Endothelial cell of umbilical vein (primary cell): ENCODE measurements at regions not wholly inside any gene's neighbourhood (a gene's known extent, or its start where the extent isn't known, plus 50 kb on each side); places are given as distances from the start of the nearest gene placed in this dataset.

ENCODE experiments used
- BruUV-seq: library from RNA; stranded (reverse); fragments of 400-500 nt; replicated peaks from 2 replicates; lab custom pipeline; 2021; lab: Mats Ljungman, UMichigan
- CTCF ChIA-PET: fragments of 300-600, 350-600 bp; sonication (Branson Sonifier 250); formaldehyde crosslinking; loops from one replicate; lab custom pipeline; 2021; ENCODE audit warnings: antibody characterized with exemption, inconsistent platforms; lab: Charles Lee
- POLR2A ChIA-PET: fragments of 300-600, 350-600 bp; sonication (Branson Sonifier 250); formaldehyde crosslinking; loops from one replicate; lab custom pipeline; 2021; ENCODE audit warnings: antibody characterized with exemption, inconsistent platforms; lab: Charles Lee
- DNase-seq: peaks from one replicate; pipeline ENCODE4 v3.0.0-alpha.2; 2011; ENCODE audit warnings: low read depth, low spot score
- FAIRE-seq: peaks from 2 replicates; lab custom pipeline; 2011; peaks lifted over from hg19 to GRCh38; lab: Jason Lieb, UNC
- H2AFZ ChIP-seq: 2 replicates; pipeline ENCODE4 v1.6.0; 2012; ENCODE audit warnings: low read depth, low read length, control low read depth, inconsistent platforms
- H3K27ac ChIP-seq: 2 replicates; pipeline ENCODE4 v1.5.1; 2011; ENCODE audit warnings: low read depth, mild to moderate bottlenecking, control low read depth, low read length, moderate library complexity; ENCODE audit not compliant: insufficient read depth
- H3K27me3 ChIP-seq, 2 experiments: 2 replicates each; pipeline versions ENCODE4 v1.6.0 to v1.6.1; 2011; ENCODE audit warnings: low read length in 2 of 2, mixed read lengths in 1 of 2; ENCODE audit not compliant: control insufficient read depth in 2 of 2, insufficient read depth in 2 of 2
- H3K36me3 ChIP-seq, 2 experiments: 2 replicates in 1 of 2; 3 replicates in 1 of 2; pipeline ENCODE4 v1.5.1; 2011; ENCODE audit warnings: low read length in 2 of 2, mild to moderate bottlenecking in 1 of 2, moderate library complexity in 1 of 2; ENCODE audit not compliant: control insufficient read depth in 2 of 2, insufficient read depth in 2 of 2; ENCODE audit errors: extremely low read depth in 1 of 2
- H3K4me1 ChIP-seq: 3 replicates; pipeline ENCODE4 v1.5.1; 2011; ENCODE audit warnings: mild to moderate bottlenecking, low read length; ENCODE audit not compliant: control insufficient read depth, insufficient read depth; ENCODE audit errors: extremely low read depth
- H3K4me2 ChIP-seq: 2 replicates; pipeline ENCODE4 v1.6.1; 2011; ENCODE audit warnings: low read length, control low read depth, mixed read lengths; ENCODE audit not compliant: insufficient read depth
- H3K4me3 ChIP-seq, 3 experiments: fragments of 200-600 bp in 1 of 3; sonication (generic), shearing (Covaris generic) in 1 of 3; replicated peaks in 1 of 3; 2 replicates each; pipeline ENCODE4 v1.5.1; 2011 to 2016; ENCODE audit warnings: control low read depth in 3 of 3, low read length in 3 of 3, mild to moderate bottlenecking in 2 of 3, inconsistent platforms in 1 of 3, low read depth in 1 of 3, moderate library complexity in 1 of 3; ENCODE audit not compliant: insufficient read depth in 1 of 3
- H3K79me2 ChIP-seq: 2 replicates; pipeline ENCODE4 v1.6.0; 2012; ENCODE audit warnings: low read length, inconsistent platforms; ENCODE audit not compliant: control insufficient read depth, insufficient read depth
- H3K9ac ChIP-seq: replicated peaks from 2 replicates; pipeline ENCODE3; 2011; ENCODE audit warnings: low read length, control low read depth; ENCODE audit not compliant: insufficient read depth; ENCODE audit errors: extremely low read depth
- H3K9me1 ChIP-seq: replicated peaks from 3 replicates; pipeline ENCODE4 v1.6.0; 2011; ENCODE audit warnings: mild to moderate bottlenecking, low read length; ENCODE audit not compliant: control insufficient read depth, insufficient read depth; ENCODE audit errors: extremely low read depth
- H3K9me3 ChIP-seq: replicated peaks from 2 replicates; pipeline ENCODE4 v1.5.1; 2012; ENCODE audit warnings: low read length, inconsistent platforms; ENCODE audit not compliant: control insufficient read depth, insufficient read depth
- H4K20me1 ChIP-seq: replicated peaks from 2 replicates; pipeline ENCODE3; 2011; ENCODE audit warnings: mild to moderate bottlenecking, low read length; ENCODE audit not compliant: control insufficient read depth, insufficient read depth; ENCODE audit errors: extremely low read depth
- CTCF ChIP-seq, 2 donors: IDR thresholded peaks; 1 replicate in 1 of 2; 2 replicates in 1 of 2; pipeline ENCODE4 v1.5.1; 2011; ENCODE audit warnings: low read length in 2 of 2, mild to moderate bottlenecking in 2 of 2, moderate library complexity in 2 of 2, control low read depth in 1 of 2, inconsistent platforms in 1 of 2, low read depth in 1 of 2; ENCODE audit not compliant: insufficient read depth in 1 of 2; ENCODE audit errors: extremely low read depth in 1 of 2
- EZH2 ChIP-seq: IDR thresholded peaks from 2 replicates; pipeline ENCODE4 v1.6.1; 2012; ENCODE audit warnings: borderline replicate concordance, low read depth, mild to moderate bottlenecking, moderate library complexity, low read length, inconsistent platforms; ENCODE audit not compliant: severe bottlenecking
- FOS ChIP-seq: IDR thresholded peaks from 2 replicates; pipeline ENCODE4 v1.6.1; 2011; ENCODE audit warnings: mild to moderate bottlenecking, low read length, moderate library complexity, borderline replicate concordance; ENCODE audit not compliant: insufficient read depth
- GATA2 ChIP-seq: IDR thresholded peaks from 2 replicates; pipeline ENCODE4 v1.7.0; 2011; ENCODE audit warnings: low read depth, mild to moderate bottlenecking, moderate library complexity, mixed read lengths, low read length; ENCODE audit not compliant: insufficient read length, insufficient read depth
- JUN ChIP-seq: IDR thresholded peaks from 2 replicates; pipeline ENCODE4 v1.6.1; 2011; ENCODE audit warnings: borderline replicate concordance, low read depth; ENCODE audit not compliant: insufficient read length, insufficient read depth
- MAX ChIP-seq: IDR thresholded peaks from 2 replicates; pipeline ENCODE4 v1.6.1; 2011; ENCODE audit not compliant: insufficient read depth, insufficient read length
- MYC ChIP-seq: IDR thresholded peaks from one replicate; pipeline ENCODE4 v1.6.1; 2011; ENCODE audit warnings: mild to moderate bottlenecking, low read depth, low read length
- POLR2A ChIP-seq: IDR thresholded peaks from 2 replicates; pipeline ENCODE4 v1.6.1; 2012; ENCODE audit warnings: low read depth, mild to moderate bottlenecking, control low read depth, low read length
- POLR2AphosphoS5 ChIP-seq: IDR thresholded peaks from 2 replicates; pipeline ENCODE4 v1.6.1; 2012; ENCODE audit warnings: low read depth, mild to moderate bottlenecking, control low read depth, low read length, moderate library complexity; ENCODE audit not compliant: insufficient read depth
- dilution Hi-C: fragments of 300-500 bp; cut with MboI; formaldehyde crosslinking; loops from one replicate; pipeline ENCODE4 v1.15.0; 2019; ENCODE audit warnings: low sequenced_read_pairs; ENCODE audit not compliant: extremely low pct_ligation_motif_present
- intact Hi-C: fragments of 100-400 bp; cut with micrococcal nuclease; formaldehyde crosslinking; loops from one replicate; pipeline ENCODE4 v1.10.0; 2022

DNA sequence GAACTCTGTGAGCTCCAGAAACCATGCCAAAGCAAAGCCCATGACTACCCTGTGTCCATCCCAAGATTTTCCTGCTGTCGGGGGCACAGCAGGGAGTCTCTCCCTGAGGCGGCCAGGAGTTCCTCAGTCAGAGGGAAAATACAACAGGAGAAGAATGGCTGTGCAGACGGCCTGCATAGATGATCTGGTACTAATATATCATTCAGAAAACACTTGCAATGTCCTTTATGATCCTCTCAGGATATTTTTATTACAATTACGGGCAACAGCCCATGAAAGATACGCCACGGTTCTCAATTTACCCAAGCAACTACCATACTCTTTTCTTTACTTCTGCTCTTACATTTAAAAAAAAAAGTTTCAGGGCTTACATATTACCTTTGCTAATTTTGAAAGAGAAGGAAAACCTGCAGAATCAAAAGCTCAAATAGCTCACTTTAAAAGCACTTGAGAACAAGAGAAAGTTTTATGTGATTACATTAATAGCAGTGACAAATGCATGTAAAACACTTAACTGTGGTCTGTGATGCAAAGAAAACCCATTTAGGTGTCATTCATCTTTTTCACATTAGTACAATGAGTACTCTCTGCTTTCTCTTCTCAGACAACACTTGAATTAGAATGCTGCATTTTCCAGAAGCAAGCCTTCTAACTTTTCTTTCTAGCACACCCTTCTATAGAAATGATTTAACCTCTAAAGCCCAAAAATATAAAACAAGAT lies 460.8 kb downstream of the KLF5 start:
- H3K4me3 ChIP-seq = no peak overlapping the region
- FAIRE-seq = no peak
- intact Hi-C loops (no loop called here), dilution Hi-C loops (no loop called here)
- no peak overlapping the region for H3K9ac ChIP-seq
- no peak overlapping the region for H3K27ac ChIP-seq
- ChIA-PET CTCF (no interaction called here), POLR2A (no interaction called here)
- no peaks in the 10 kb centered on the region for H3K36me3 ChIP-seq
- no peaks in the 10 kb centered on the region for H3K4me1 ChIP-seq
- H4K20me1 ChIP-seq = no peaks in the 10 kb centered on the region
- no peaks in the 10 kb centered on the region for H3K79me2 ChIP-seq
- no peaks in the 10 kb centered on the region for H3K9me1 ChIP-seq
- no peak overlapping the region for H3K4me2 ChIP-seq
- DNase-seq = no peak
- no peaks in the 10 kb centered on the region for H3K9me3 ChIP-seq
- H2AFZ ChIP-seq = no peak overlapping the region
- H3K27me3 ChIP-seq = no peaks in the 10 kb centered on the region
- TF ChIP-seq CTCF (IDR thresholded peaks at IDR 0.05; ENCODE audit: extremely low read depth in 1 of 2, insufficient read depth in 1 of 2, low read depth in 1 of 2, low read length in 2 of 2) (no peak), JUN (no peak), MAX (no peak), POLR2AphosphoS5 (no peak), FOS (no peak), GATA2 (no peak), EZH2 (no peak), MYC (no peak), POLR2A (no peak)
- no TSS peak for BruUV-seq
